KMS-11 (cell line): ENCODE measurements at regions not wholly inside any gene's neighbourhood (a gene's known extent, or its start where the extent isn't known, plus 50 kb on each side); places are given as distances from the start of the nearest gene placed in this dataset.

Experiments used
- H2AFZ ChIP-seq: fragments of 200-600 bp; sonication (generic); 2 replicates; pipeline ENCODE4 v1.6.1; 2016; ENCODE audit warnings: antibody characterized with exemption, mixed run types, low read depth
- H3K27ac ChIP-seq: fragments of 200-600 bp; sonication (generic); 2 replicates; pipeline ENCODE4 v1.6.1; 2016; ENCODE audit warnings: mild to moderate bottlenecking, mixed run types
- H3K27me3 ChIP-seq: fragments of 200-600 bp; sonication (generic); 2 replicates; pipeline ENCODE4 v1.6.1; 2017; ENCODE audit warnings: mild to moderate bottlenecking, low read depth, mixed run types, moderate library complexity; ENCODE audit not compliant: insufficient read depth
- H3K36me3 ChIP-seq: fragments of 200-600 bp; sonication (generic); 2 replicates; pipeline ENCODE4 v1.6.1; 2017; ENCODE audit warnings: mild to moderate bottlenecking, mixed run types; ENCODE audit not compliant: insufficient read depth
- H3K4me1 ChIP-seq: fragments of 200-600 bp; sonication (generic); 2 replicates; pipeline ENCODE4 v1.6.1; 2016; ENCODE audit warnings: mild to moderate bottlenecking, low read depth, mixed run types; ENCODE audit not compliant: poor library complexity, severe bottlenecking
- H3K4me2 ChIP-seq: fragments of 200-600 bp; sonication (generic); 2 replicates; pipeline ENCODE4 v1.7.0; 2016; ENCODE audit warnings: mild to moderate bottlenecking, mixed run types
- H3K4me3 ChIP-seq: fragments of 200-600 bp; sonication (generic); IDR thresholded peaks from 2 replicates; pipeline ENCODE4 v1.6.1; 2017; ENCODE audit warnings: low read depth, low read length, mixed read lengths; ENCODE audit not compliant: insufficient read depth
- H3K79me2 ChIP-seq: fragments of 200-600 bp; sonication (generic); 2 replicates; pipeline ENCODE4 v1.6.1; 2016; ENCODE audit warnings: low read depth, mixed run types; ENCODE audit not compliant: insufficient read depth
- H3K9ac ChIP-seq: fragments of 200-600 bp; sonication (generic); 2 replicates; pipeline ENCODE4 v1.6.1; 2016; ENCODE audit warnings: mild to moderate bottlenecking, mixed run types
- H4K20me1 ChIP-seq: fragments of 200-600 bp; sonication (generic); 2 replicates; pipeline ENCODE4 v1.6.1; 2016; ENCODE audit warnings: mild to moderate bottlenecking, mixed run types; ENCODE audit not compliant: insufficient read depth
- CTCF ChIP-seq: fragments of 200-600 bp; sonication (generic); conservative IDR thresholded peaks from 2 replicates; pipeline ENCODE4 v1.6.1; 2017; ENCODE audit warnings: low read depth, mild to moderate bottlenecking, antibody characterized with exemption, low read length, moderate library complexity, mixed read lengths

- Histone ChIP-seq H3K36me3 (no peaks in the 10 kb centered on the region), H3K4me3 (no peak overlapping the region), H2AFZ (no peak overlapping the region), H3K4me1 (no peaks in the 10 kb centered on the region), H3K4me2 (no peak overlapping the region), H4K20me1 (no peaks in the 10 kb centered on the region), H3K79me2 (no peaks in the 10 kb centered on the region), H3K9ac (no peak overlapping the region), H3K27me3 (no peaks in the 10 kb centered on the region), H3K27ac (no peak overlapping the region)
- TF ChIP-seq CTCF: no peak
Observed at GRCh38 chr5:6087576-6087975, 290.8 kb downstream of the MED10 start.

GRCh38 chr5:6086871-6087270, 291.5 kb downstream of the MED10 start:
- no peak overlapping the region for H2AFZ ChIP-seq
- no peak for TF ChIP-seq CTCF
- no peaks in the 10 kb centered on the region for H3K4me1 ChIP-seq
- no peaks in the 10 kb centered on the region for H3K79me2 ChIP-seq
- H3K4me3 ChIP-seq: no peak overlapping the region
- H3K27me3 ChIP-seq: no peaks in the 10 kb centered on the region
- H3K9ac ChIP-seq: no peak overlapping the region
- no peak overlapping the region for H3K4me2 ChIP-seq
- no peak overlapping the region for H3K27ac ChIP-seq
- no peaks in the 10 kb centered on the region for H4K20me1 ChIP-seq
- H3K36me3 ChIP-seq: no peaks in the 10 kb centered on the region

GRCh38 chr5:6085341-6085860, 292.9 kb downstream of the MED10 start:
- Histone ChIP-seq H3K27me3 (no peaks in the 10 kb centered on the region), H3K4me1 (no peaks in the 10 kb centered on the region), H3K36me3 (no peaks in the 10 kb centered on the region), H3K9ac (no peak overlapping the region), H2AFZ (no peak overlapping the region), H3K79me2 (no peaks in the 10 kb centered on the region), H3K27ac (no peak overlapping the region), H3K4me2 (no peak overlapping the region), H3K4me3 (no peak overlapping the region), H4K20me1 (no peaks in the 10 kb centered on the region)
- no peak for TF ChIP-seq CTCF

GRCh38 chr5:6084836-6085235, 293.5 kb downstream of the MED10 start:
- H3K9ac ChIP-seq: no peak overlapping the region
- H3K27me3 ChIP-seq: no peaks in the 10 kb centered on the region
- no peak for TF ChIP-seq CTCF
- H3K79me2 ChIP-seq: no peaks in the 10 kb centered on the region
- H3K4me2 ChIP-seq: no peak overlapping the region
- no peaks in the 10 kb centered on the region for H3K36me3 ChIP-seq
- no peak overlapping the region for H3K27ac ChIP-seq
- H2AFZ ChIP-seq: no peak overlapping the region
- no peak overlapping the region for H3K4me3 ChIP-seq
- no peaks in the 10 kb centered on the region for H4K20me1 ChIP-seq
- H3K4me1 ChIP-seq: no peaks in the 10 kb centered on the region
